GM21723 (cell line): ENCODE measurements at regions not wholly inside any gene's neighbourhood (a gene's known extent, or its start where the extent isn't known, plus 50 kb on each side); places are given as distances from the start of the nearest gene placed in this dataset.

Experiments
- ATAC-seq: cut with Tn5 transposase; IDR thresholded peaks from one replicate; pipeline ENCODE4 v1.9.1; 2021; ENCODE audit warnings: mild to moderate bottlenecking, moderate library complexity; ENCODE audit not compliant: unreplicated experiment

GRCh38 chr4:100574607-100575006 lies 56.8 kb upstream of the EMCN start:
- no peak for ATAC-seq

- no peak for ATAC-seq
Observed at GRCh38 chr4:100569196-100569595, 51.4 kb upstream of the EMCN start.
